ENCODE measurements at regions not wholly inside any gene's neighbourhood (a gene's known extent, or its start where the extent isn't known, plus 50 kb on each side); places are given as distances from the start of the nearest gene placed in this dataset.

DNA sequence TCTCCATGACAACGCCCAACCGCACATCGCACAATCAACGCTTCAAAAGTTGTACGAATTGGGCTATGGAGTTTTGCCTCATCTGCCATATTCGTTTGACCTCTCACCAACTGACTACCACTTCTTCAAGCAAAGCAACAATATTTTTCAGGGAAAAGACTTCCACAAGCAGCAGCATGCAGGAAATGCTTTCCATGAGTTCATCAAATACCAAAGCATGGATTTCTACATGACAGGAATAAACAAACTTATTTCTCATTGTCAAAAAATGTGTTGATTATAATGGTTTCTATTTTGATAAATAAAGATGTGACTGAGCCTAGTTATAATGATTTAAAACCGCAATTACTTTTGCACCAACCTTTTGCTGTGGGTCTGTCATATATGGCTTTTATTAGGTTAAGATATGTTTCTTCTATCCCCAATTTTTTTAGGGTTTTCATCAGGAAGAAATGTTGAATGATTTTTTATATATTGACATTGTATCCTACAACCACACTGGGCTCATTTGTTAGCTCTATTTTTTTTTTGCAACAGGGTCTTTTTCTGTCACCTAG, 138.4 kb downstream of the PWWP3B start:
- BruUV-seq (replicated peaks) = no TSS peak
- DNase-seq = no peak
- TF ChIP-seq, protein P1, sequence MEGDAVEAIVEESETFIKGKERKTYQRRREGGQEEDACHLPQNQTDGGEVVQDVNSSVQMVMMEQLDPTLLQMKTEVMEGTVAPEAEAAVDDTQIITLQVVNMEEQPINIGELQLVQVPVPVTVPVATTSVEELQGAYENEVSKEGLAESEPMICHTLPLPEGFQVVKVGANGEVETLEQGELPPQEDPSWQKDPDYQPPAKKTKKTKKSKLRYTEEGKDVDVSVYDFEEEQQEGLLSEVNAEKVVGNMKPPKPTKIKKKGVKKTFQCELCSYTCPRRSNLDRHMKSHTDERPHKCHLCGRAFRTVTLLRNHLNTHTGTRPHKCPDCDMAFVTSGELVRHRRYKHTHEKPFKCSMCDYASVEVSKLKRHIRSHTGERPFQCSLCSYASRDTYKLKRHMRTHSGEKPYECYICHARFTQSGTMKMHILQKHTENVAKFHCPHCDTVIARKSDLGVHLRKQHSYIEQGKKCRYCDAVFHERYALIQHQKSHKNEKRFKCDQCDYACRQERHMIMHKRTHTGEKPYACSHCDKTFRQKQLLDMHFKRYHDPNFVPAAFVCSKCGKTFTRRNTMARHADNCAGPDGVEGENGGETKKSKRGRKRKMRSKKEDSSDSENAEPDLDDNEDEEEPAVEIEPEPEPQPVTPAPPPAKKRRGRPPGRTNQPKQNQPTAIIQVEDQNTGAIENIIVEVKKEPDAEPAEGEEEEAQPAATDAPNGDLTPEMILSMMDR (IDR thresholded peaks at IDR 0.05; ENCODE audit: insufficient read depth in 1 of 2, low read depth in 1 of 2, low read length in 1 of 2, severe bottlenecking in 1 of 2, unreplicated experiment in 1 of 2) = no peak
- peaks cover 10% of the 10 kb centered on the region for H3K4me1 Mint-ChIP-seq (ENCODE audit: low read depth, unreplicated experiment)
- no peaks in the 10 kb centered on the region for H3K9me3 Mint-ChIP-seq (ENCODE audit: unreplicated experiment)
- no peaks in the 10 kb centered on the region for H3K36me3 ChIP-seq (ENCODE audit: control insufficient read depth, insufficient read depth, low read length)
- no peak overlapping the region for H3K4me3 Mint-ChIP-seq (ENCODE audit: unreplicated experiment)
- H3K27me3 Mint-ChIP-seq (ENCODE audit: insufficient read depth, unreplicated experiment) = no peaks in the 10 kb centered on the region
- peaks cover 7% of the 10 kb centered on the region; the same call in 1 of the 2 replicates for H3K4me1 ChIP-seq
- peaks cover 6% of the 10 kb centered on the region for H3K36me3 Mint-ChIP-seq (ENCODE audit: insufficient read depth, unreplicated experiment)
- no peak overlapping the region for H3K4me3 ChIP-seq (ENCODE audit: low read depth, low read length)
- ChIA-PET POLR2A (no interaction called here), CTCF (no interaction called here)
- H3K9me3 ChIP-seq = no peaks in the 10 kb centered on the region
- intact Hi-C loops (cut with micrococcal nuclease; ENCODE audit: unreplicated experiment) = loop anchor here (10.0 kb wide), 1 partner anchor 52 kb away; no protein-coding TSS in a partner anchor
- H3K27me3 ChIP-seq (replicated peaks; ENCODE audit: control insufficient read depth, insufficient read depth, low read length) = no peaks in the 10 kb centered on the region
- no peak overlapping the region for H3K27ac Mint-ChIP-seq (ENCODE audit: unreplicated experiment)

DNA sequence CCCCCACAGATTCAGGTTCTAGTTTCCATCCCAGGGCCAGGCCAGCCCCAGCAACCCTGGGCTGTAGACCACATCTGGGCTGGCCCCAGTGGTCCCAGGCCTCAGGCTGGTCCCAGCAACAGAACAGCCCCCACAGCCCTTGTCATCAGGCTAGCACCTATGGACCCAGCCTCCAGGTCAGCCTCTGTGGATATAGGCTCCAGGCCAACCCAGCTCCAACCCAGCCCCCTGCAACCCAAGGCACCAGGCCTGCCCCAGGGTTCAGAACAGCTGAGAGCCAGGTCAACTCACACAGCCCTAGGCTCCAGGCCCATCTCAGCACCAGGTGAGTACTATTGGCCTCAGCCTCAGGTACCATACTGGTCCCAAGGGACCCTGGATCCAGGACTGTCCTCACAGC, 155.3 kb downstream of the PWWP3B start:
- Mint-ChIP-seq H3K27me3 (ENCODE audit: insufficient read depth, unreplicated experiment) (no peaks in the 10 kb centered on the region), H3K4me3 (ENCODE audit: unreplicated experiment) (no peak overlapping the region), H3K36me3 (ENCODE audit: insufficient read depth, unreplicated experiment) (no peaks in the 10 kb centered on the region), H3K4me1 (ENCODE audit: low read depth, unreplicated experiment) (no peaks in the 10 kb centered on the region), H3K27ac (ENCODE audit: unreplicated experiment) (no peak overlapping the region), H3K9me3 (ENCODE audit: unreplicated experiment) (no peaks in the 10 kb centered on the region)
- no peak for DNase-seq
- Histone ChIP-seq H3K9me3 (no peaks in the 10 kb centered on the region), H3K4me1 (no peaks in the 10 kb centered on the region), H3K36me3 (ENCODE audit: control insufficient read depth, insufficient read depth, low read length) (no peaks in the 10 kb centered on the region), H3K27me3 (replicated peaks; ENCODE audit: control insufficient read depth, insufficient read depth, low read length) (no peaks in the 10 kb centered on the region), H3K4me3 (ENCODE audit: low read depth, low read length) (no peak overlapping the region)
- TF ChIP-seq, protein P1 (IDR thresholded peaks at IDR 0.05; ENCODE audit: insufficient read depth in 1 of 2, low read depth in 1 of 2, low read length in 1 of 2, severe bottlenecking in 1 of 2, unreplicated experiment in 1 of 2) = no peak
- POLR2A ChIA-PET = no interaction called here
- no TSS peak for BruUV-seq (replicated peaks)
- CTCF ChIA-PET = no interaction called here
- intact Hi-C loops (cut with micrococcal nuclease; ENCODE audit: unreplicated experiment) = no loop called here

DNA sequence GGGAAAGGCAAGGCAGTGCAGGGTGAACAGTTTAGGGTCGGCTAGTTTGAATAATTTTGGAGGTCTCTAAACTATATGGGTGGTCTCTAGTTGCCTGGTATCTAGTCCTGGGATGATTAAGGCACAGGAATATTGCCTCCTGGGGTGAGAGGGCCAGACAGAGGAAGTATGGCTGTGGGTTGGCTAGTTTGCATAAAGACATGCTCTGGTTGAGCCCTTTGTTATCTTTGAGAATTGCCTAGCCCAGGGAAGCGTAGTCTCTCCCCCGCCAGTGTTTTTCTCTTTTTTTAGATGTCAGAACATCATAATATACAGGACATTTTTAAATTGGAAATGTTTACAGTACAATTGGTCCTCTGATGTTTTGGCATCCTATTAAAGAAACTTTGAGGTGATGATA, 163.5 kb downstream of the PWWP3B start:
- no peak overlapping the region for H3K27ac Mint-ChIP-seq (ENCODE audit: unreplicated experiment)
- intact Hi-C loops (cut with micrococcal nuclease; ENCODE audit: unreplicated experiment) = no loop called here
- POLR2A ChIA-PET = no interaction called here

More for the DNA sequence above, 163.5 kb downstream of the PWWP3B start:
- H3K27me3 Mint-ChIP-seq (ENCODE audit: insufficient read depth, unreplicated experiment) = no peaks in the 10 kb centered on the region
- H3K27me3 ChIP-seq (replicated peaks; ENCODE audit: control insufficient read depth, insufficient read depth, low read length) = no peaks in the 10 kb centered on the region
- no peak overlapping the region for H3K4me3 Mint-ChIP-seq (ENCODE audit: unreplicated experiment)
- H3K9me3 Mint-ChIP-seq (ENCODE audit: unreplicated experiment) = no peaks in the 10 kb centered on the region
- CTCF ChIA-PET = no interaction called here
- no peak for DNase-seq
- TF ChIP-seq, protein P1 (IDR thresholded peaks at IDR 0.05; ENCODE audit: insufficient read depth in 1 of 2, low read depth in 1 of 2, low read length in 1 of 2, severe bottlenecking in 1 of 2, unreplicated experiment in 1 of 2) = no peak
- no peaks in the 10 kb centered on the region for H3K36me3 Mint-ChIP-seq (ENCODE audit: insufficient read depth, unreplicated experiment)
- H3K36me3 ChIP-seq (ENCODE audit: control insufficient read depth, insufficient read depth, low read length) = no peaks in the 10 kb centered on the region
- no peaks in the 10 kb centered on the region for H3K4me1 ChIP-seq
- no TSS peak for BruUV-seq (replicated peaks)
- H3K9me3 ChIP-seq = no peaks in the 10 kb centered on the region
- H3K4me1 Mint-ChIP-seq (ENCODE audit: low read depth, unreplicated experiment) = no peaks in the 10 kb centered on the region
- H3K4me3 ChIP-seq (ENCODE audit: low read depth, low read length) = no peak overlapping the region
